Neuronal stem cell (in vitro differentiated cells): ENCODE measurements at regions not wholly inside any gene's neighbourhood (a gene's known extent, or its start where the extent isn't known, plus 50 kb on each side); places are given as distances from the start of the nearest gene placed in this dataset.

Experiments used
- DNase-seq: peaks from one replicate; pipeline ENCODE4 v3.0.0-alpha.2; 2013; ENCODE audit warnings: low spot score
- H2AFZ ChIP-seq: one replicate; pipeline ENCODE4 v1.6.1; 2013; ENCODE audit warnings: mild to moderate bottlenecking, low read length, inconsistent platforms
- H2AK5ac ChIP-seq: 2 replicates; pipeline ENCODE4 v1.6.1; 2013; ENCODE audit warnings: low read depth, mild to moderate bottlenecking, inconsistent platforms, low read length, moderate library complexity, mixed read lengths
- H2BK120ac ChIP-seq: 2 replicates; pipeline ENCODE4 v1.6.1; 2013; ENCODE audit warnings: low read depth, mild to moderate bottlenecking, inconsistent platforms, low read length, moderate library complexity, mixed read lengths
- H2BK12ac ChIP-seq: one replicate; pipeline ENCODE4 v1.6.1; 2013; ENCODE audit warnings: low read length, inconsistent platforms
- H2BK15ac ChIP-seq: 2 replicates; pipeline ENCODE4 v1.6.1; 2013; ENCODE audit warnings: mild to moderate bottlenecking, low read length, inconsistent platforms, mixed read lengths
- H2BK5ac ChIP-seq: one replicate; pipeline ENCODE4 v1.6.1; 2013; ENCODE audit warnings: inconsistent platforms, mild to moderate bottlenecking, low read length, moderate library complexity
- H3K14ac ChIP-seq: one replicate; pipeline ENCODE4 v1.6.1; 2013; ENCODE audit warnings: low read length, inconsistent platforms
- H3K18ac ChIP-seq: 2 replicates; pipeline ENCODE4 v1.6.1; 2013; ENCODE audit warnings: low read length, inconsistent platforms
- H3K23ac ChIP-seq: 2 replicates; pipeline ENCODE4 v1.6.1; 2013; ENCODE audit warnings: low read depth, mild to moderate bottlenecking, mixed read lengths, low read length, inconsistent platforms; ENCODE audit not compliant: poor library complexity
- H3K27ac ChIP-seq: replicated peaks from 3 replicates; pipeline ENCODE4 v1.5.1; 2013; ENCODE audit warnings: low read length, inconsistent platforms
- H3K27me3 ChIP-seq, 3 experiments: 2 replicates each; pipeline ENCODE4 v1.6.1; 2013; ENCODE audit warnings: low read length in 3 of 3, mild to moderate bottlenecking in 2 of 3, inconsistent platforms in 1 of 3, low read depth in 1 of 3, mixed read lengths in 1 of 3, moderate library complexity in 1 of 3; ENCODE audit not compliant: control insufficient read depth in 3 of 3, insufficient read depth in 3 of 3
- H3K36me3 ChIP-seq, 2 donors: replicated peaks in 1 of 2; 2 replicates each; pipeline ENCODE4 v1.6.1; 2013; ENCODE audit warnings: low read length in 2 of 2; ENCODE audit not compliant: control insufficient read depth in 2 of 2, insufficient read depth in 2 of 2
- H3K4ac ChIP-seq: 2 replicates; pipeline ENCODE4 v1.6.1; 2013; ENCODE audit warnings: inconsistent platforms, mild to moderate bottlenecking, low read length, moderate library complexity
- H3K4me1 ChIP-seq, 2 donors: 1 replicate in 1 of 2; 2 replicates in 1 of 2; pipeline ENCODE4 v1.6.1; 2013; ENCODE audit warnings: low read length in 2 of 2, low read depth in 1 of 2; ENCODE audit not compliant: control insufficient read depth in 2 of 2, insufficient read depth in 1 of 2
- H3K4me2 ChIP-seq: one replicate; pipeline ENCODE4 v1.6.1; 2013; ENCODE audit warnings: mild to moderate bottlenecking, low read length, inconsistent platforms; ENCODE audit not compliant: insufficient read depth, poor library complexity, severe bottlenecking
- H3K4me3 ChIP-seq, 2 donors: 2 replicates each; pipeline ENCODE4 v1.5.1; 2013; ENCODE audit warnings: low read length in 2 of 2, mild to moderate bottlenecking in 2 of 2, inconsistent platforms in 1 of 2, moderate library complexity in 1 of 2
- H3K79me1 ChIP-seq: one replicate; pipeline ENCODE4 v1.6.1; 2013; ENCODE audit warnings: low read depth, mild to moderate bottlenecking, inconsistent platforms, low read length, moderate library complexity
- H3K9ac ChIP-seq: one replicate; pipeline ENCODE4 v1.6.1; 2013; ENCODE audit warnings: mild to moderate bottlenecking, low read depth, low read length, inconsistent platforms; ENCODE audit not compliant: poor library complexity
- H3K9me3 ChIP-seq, 2 donors: replicated peaks in 1 of 2; 2 replicates each; pipeline versions ENCODE3 to v1.6.1; 2013; ENCODE audit warnings: low read length in 2 of 2, mild to moderate bottlenecking in 2 of 2, inconsistent platforms in 1 of 2, low read depth in 1 of 2, mixed read lengths in 1 of 2, moderate library complexity in 1 of 2; ENCODE audit not compliant: control insufficient read depth in 2 of 2, insufficient read depth in 1 of 2
- H4K8ac ChIP-seq: one replicate; pipeline ENCODE4 v1.6.1; 2013; ENCODE audit warnings: low read depth, mild to moderate bottlenecking, inconsistent platforms, low read length, moderate library complexity
- H4K91ac ChIP-seq: one replicate; pipeline ENCODE4 v1.6.1; 2013; ENCODE audit warnings: low read length, low read depth, mild to moderate bottlenecking, inconsistent platforms; ENCODE audit not compliant: poor library complexity
- WGBS, 2 donors: extraction: QIAGEN DNeasy Blood & Tissue Kit; methylation state at CpG; one replicate each; pipeline ENCODE4 v1.1.7; 2013; ENCODE audit warnings: missing lambda C conversion rate in 2 of 2, mixed read lengths in 1 of 2; ENCODE audit not compliant: insufficient read length in 2 of 2, insufficient replicate concordance in 1 of 2; ENCODE audit errors: extremely low coverage in 2 of 2; 5-methylcytosine and 5-hydroxymethylcytosine counted together

DNA sequence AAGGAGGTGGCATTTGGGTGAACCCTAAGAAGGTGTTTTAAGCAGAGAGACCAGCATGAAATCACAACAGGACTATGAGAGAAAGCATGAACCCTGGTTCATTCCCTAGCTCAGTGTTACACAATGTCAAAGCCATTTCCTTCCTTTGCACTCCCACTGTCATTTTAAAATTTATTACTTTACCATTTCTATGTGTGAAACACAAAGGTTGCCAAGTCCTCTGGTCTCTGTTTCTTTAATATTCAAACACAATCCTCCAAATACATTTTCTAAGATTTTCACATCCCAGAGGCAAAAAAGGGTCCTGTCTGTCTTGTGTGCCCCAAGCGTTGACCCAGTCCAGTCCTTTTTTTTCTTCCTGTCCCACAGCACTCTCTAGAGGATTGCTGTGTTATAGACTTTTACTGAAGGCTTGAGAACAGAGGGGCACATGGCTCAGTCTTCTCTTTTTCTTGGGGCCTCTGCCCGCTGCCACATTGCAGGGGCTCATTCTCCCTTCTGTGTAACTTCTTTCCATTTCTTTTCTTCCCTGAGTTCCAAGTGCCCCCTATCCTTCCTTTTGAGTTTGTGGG, 78.6 kb upstream of the SLC28A3 start:
- Histone ChIP-seq H4K91ac (no peak overlapping the region), H2BK5ac (no peak overlapping the region), H3K4me3 (no peak overlapping the region), H3K27ac (no peak overlapping the region), H3K4me1 (no peaks in the 10 kb centered on the region), H4K8ac (no peak overlapping the region), H3K79me1 (no peaks in the 10 kb centered on the region), H3K18ac (no peak overlapping the region), H2BK12ac (no peak overlapping the region), H3K9ac (no peak overlapping the region), H3K27me3 (no peaks in the 10 kb centered on the region), H2AK5ac (no peak overlapping the region), H3K4ac (no peak overlapping the region), H3K9me3 (peaks cover 0 to 4% of the 10 kb centered on the region in 2 donors), H3K23ac (no peak overlapping the region), H3K4me2 (no peak overlapping the region), H2AFZ (no peak overlapping the region), H2BK120ac (no peak overlapping the region), H3K14ac (no peak overlapping the region), H2BK15ac (no peak overlapping the region), H3K36me3 (no peaks in the 10 kb centered on the region)
- DNase-seq = no peak
- WGBS, 2 donors = no CpG with 5 or more reads among the region's 2 CpGs

DNA sequence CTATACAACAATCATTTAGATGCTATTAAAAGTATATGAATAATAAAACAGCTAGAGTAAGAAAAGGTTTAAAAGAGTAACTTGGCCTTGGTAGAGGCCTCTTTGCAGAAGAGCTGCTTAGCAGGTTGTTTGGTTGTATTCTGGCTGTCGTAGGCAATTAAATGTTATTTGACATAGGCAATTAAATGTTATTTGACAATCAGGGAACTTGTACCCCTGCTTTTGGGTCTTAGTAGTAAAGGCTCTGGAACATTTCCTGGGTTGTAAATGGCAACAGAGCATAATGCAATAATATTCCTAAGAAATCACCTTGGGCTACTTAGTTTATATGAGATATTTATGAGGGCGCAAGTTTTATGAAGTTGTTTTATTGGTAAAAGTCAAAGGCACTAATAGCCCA, 84.4 kb upstream of the SLC28A3 start:
- Histone ChIP-seq H3K4me1 (no peaks in the 10 kb centered on the region), H2BK5ac (no peak overlapping the region), H3K4ac (no peak overlapping the region), H2AFZ (no peak overlapping the region), H3K4me2 (no peak overlapping the region), H3K9ac (no peak overlapping the region), H3K36me3 (no peaks in the 10 kb centered on the region), H3K27me3 (no peaks in the 10 kb centered on the region), H3K23ac (no peak overlapping the region), H3K4me3 (no peak overlapping the region), H4K91ac (no peak overlapping the region), H2BK120ac (no peak overlapping the region), H3K79me1 (no peaks in the 10 kb centered on the region), H4K8ac (no peak overlapping the region), H2BK12ac (no peak overlapping the region), H2AK5ac (no peak overlapping the region), H3K27ac (no peak overlapping the region), H3K18ac (no peak overlapping the region), H2BK15ac (no peak overlapping the region), H3K14ac (no peak overlapping the region), H3K9me3 (peaks cover 0 to 4% of the 10 kb centered on the region in 2 donors)
- no peak for DNase-seq
- no CpG with 5 or more reads among the region's 2 CpGs for WGBS, 2 donors

DNA sequence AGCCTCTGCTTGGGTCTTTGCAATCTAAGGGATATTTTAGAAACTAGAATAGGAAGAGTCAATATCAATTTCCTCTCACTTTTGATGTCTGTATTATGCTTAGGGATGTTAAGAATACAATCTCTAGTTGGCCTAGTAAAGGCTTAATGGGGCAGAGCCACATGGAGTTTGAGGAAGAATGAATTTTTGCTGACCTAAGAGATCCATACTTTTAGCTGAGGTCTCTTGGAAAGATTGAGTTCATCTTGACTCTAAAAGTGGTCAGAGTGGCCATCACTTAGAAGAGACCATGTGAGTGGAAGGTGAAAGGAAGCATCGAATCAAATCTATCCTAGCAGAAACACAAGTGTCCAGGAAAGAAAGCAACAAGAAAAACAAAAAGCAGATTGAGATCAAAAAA, 92.2 kb upstream of the SLC28A3 start:
- no peak overlapping the region for H3K9ac ChIP-seq

DNA sequence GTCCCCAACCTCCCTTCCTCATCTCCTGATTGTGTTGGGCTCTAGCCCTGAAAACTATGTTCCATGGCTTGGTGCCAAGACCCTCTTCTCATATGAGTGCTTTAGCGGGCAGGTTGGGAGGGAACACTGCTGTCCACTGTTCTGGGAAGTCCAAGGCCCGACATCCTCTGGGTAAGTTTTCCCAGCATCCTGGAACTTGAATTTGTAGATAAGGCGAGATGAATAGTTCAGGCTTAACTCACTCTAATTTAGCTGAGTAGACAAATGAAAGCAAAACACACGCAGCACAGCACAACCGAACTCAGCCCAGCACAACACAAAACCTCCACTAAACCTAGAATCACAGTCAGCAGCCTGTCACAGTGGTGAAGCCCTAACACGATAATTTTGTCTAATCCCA, 95.3 kb upstream of the SLC28A3 start:
- no peaks in the 10 kb centered on the region for H3K36me3 ChIP-seq
- no peaks in the 10 kb centered on the region for H3K4me1 ChIP-seq
- H4K8ac ChIP-seq = no peak overlapping the region
- no peak overlapping the region for H2AK5ac ChIP-seq
- H3K4me2 ChIP-seq = no peak overlapping the region
- no peak overlapping the region for H3K4ac ChIP-seq
- no peak overlapping the region for H3K14ac ChIP-seq
- no peak overlapping the region for H2BK120ac ChIP-seq
- H3K9ac ChIP-seq = no peak overlapping the region
- H3K18ac ChIP-seq = no peak overlapping the region
- H3K4me3 ChIP-seq = no peak overlapping the region
- no peak for DNase-seq
- H3K27me3 ChIP-seq = no peaks in the 10 kb centered on the region
- H2BK12ac ChIP-seq = no peak overlapping the region
- no peak overlapping the region for H3K27ac ChIP-seq
- no peak overlapping the region for H3K23ac ChIP-seq
- H4K91ac ChIP-seq = no peak overlapping the region
- H3K9me3 ChIP-seq = peaks cover 0 to 2% of the 10 kb centered on the region in 2 donors
- no peaks in the 10 kb centered on the region for H3K79me1 ChIP-seq
- WGBS, 2 donors = no CpG with 5 or more reads among the region's 6 CpGs
- H2BK5ac ChIP-seq = no peak overlapping the region
- H2AFZ ChIP-seq = no peak overlapping the region
- no peak overlapping the region for H2BK15ac ChIP-seq

More for the DNA sequence above, 92.2 kb upstream of the SLC28A3 start:
- Histone ChIP-seq H3K79me1 (no peaks in the 10 kb centered on the region), H3K14ac (no peak overlapping the region), H4K8ac (no peak overlapping the region), H4K91ac (no peak overlapping the region), H2AFZ (no peak overlapping the region), H2BK120ac (no peak overlapping the region), H3K4me3 (no peak overlapping the region), H2BK5ac (no peak overlapping the region), H2BK12ac (no peak overlapping the region), H2BK15ac (no peak overlapping the region), H3K18ac (no peak overlapping the region), H3K27me3 (no peaks in the 10 kb centered on the region), H2AK5ac (no peak overlapping the region), H3K4me2 (no peak overlapping the region), H3K9me3 (peaks cover 0 to 2% of the 10 kb centered on the region in 2 donors), H3K4me1 (no peaks in the 10 kb centered on the region), H3K27ac (no peak overlapping the region), H3K4ac (no peak overlapping the region), H3K36me3 (no peaks in the 10 kb centered on the region), H3K23ac (no peak overlapping the region)
- no peak for DNase-seq
- WGBS, 2 donors = no CpG with 5 or more reads among the region's 1 CpG
